Testis (tissue), 2 donors: ENCODE measurements at regions not wholly inside any gene's neighbourhood (a gene's known extent, or its start where the extent isn't known, plus 50 kb on each side); places are given as distances from the start of the nearest gene placed in this dataset.

ENCODE experiments used
- CTCF ChIP-seq, 3 experiments: fragments of 450-650 bp in 2 of 3; fragments of 200-600 bp in 1 of 3; sonication (generic) in 1 of 3; IDR thresholded peaks; one replicate each; pipeline ENCODE4 v1.5.1; 2016 to 2019; ENCODE audit warnings: antibody characterized with exemption in 3 of 3, mild to moderate bottlenecking in 2 of 3, moderate library complexity in 1 of 3
- POLR2A ChIP-seq: fragments of 450-650 bp; IDR thresholded peaks from one replicate; pipeline ENCODE4 v1.6.1; 2017; ENCODE audit warnings: antibody characterized with exemption, mild to moderate bottlenecking, moderate library complexity

GRCh38 chr5:82561797-82562196 is 283.6 kb upstream of the RPS23 start:
- TF ChIP-seq CTCF (IDR thresholded peaks at IDR 0.05): no peak
- no peak for TF ChIP-seq POLR2A
